HG03095 (cell line): ENCODE measurements at regions not wholly inside any gene's neighbourhood (a gene's known extent, or its start where the extent isn't known, plus 50 kb on each side); places are given as distances from the start of the nearest gene placed in this dataset.
"Not testable (repeated sequence)": the region's sequence is repeated elsewhere in the genome, so short reads cannot be mapped to it uniquely, and the experiment has no call there.

Experiments used
- ATAC-seq: cut with Tn5 transposase; IDR thresholded peaks from one replicate; pipeline ENCODE4 v1.9.1; 2021; ENCODE audit warnings: moderate library complexity; ENCODE audit not compliant: unreplicated experiment

DNA sequence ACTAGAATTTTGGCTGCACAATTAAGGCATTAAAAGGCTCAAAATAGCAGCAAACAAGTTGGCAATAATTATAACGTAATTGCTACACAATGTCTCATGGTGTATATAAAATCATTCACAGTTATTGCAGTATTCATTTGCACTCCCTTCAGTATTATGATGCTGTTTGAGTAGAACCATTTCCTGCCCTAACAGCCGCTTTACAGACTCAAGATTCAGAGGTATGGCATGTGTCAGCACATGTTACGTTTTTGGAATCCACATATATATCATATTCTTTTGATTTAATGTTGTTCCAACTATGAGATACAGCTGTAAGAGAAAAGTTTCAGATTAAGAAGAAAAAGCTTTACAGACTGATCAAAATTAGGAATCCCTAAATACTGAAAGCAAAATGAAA lies 56.3 kb upstream of the NCKAP5 start:
- no peak for ATAC-seq

GRCh38 chr2:133627741-133628140 lies 59.5 kb upstream of the NCKAP5 start:
- ATAC-seq = no peak

GRCh38 chr2:133633309-133633708 lies 65.0 kb upstream of the NCKAP5 start:
- ATAC-seq = no peak

DNA sequence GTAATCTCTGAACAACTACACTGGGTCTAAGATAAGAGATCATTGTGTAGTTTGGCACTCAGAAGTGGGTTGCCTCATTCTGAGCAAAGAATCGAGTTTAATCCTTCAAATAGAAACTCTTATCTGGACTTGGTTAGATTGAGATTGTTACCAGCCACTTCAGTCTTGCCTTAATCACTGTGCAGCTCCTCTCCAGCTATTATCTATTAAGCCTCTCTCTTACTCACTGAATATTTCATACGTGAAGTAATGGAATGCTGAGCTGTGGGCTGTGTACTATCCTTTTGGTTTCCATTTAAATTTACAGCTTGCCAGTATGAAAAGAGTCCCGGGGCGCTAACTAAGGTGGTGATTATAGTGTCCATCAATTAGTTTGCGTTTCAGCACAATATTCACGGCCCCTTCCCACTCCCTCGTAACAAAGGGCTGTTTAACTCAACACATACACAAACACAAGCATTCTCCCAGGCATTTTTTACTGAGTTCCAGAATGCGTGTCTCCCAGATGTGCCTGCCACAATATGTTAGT lies 65.7 kb upstream of the NCKAP5 start:
- no peak for ATAC-seq

- ATAC-seq = no peak
These were observed 66.9 kb upstream of the NCKAP5 start for GRCh38 chr2:133635131-133635530.

- no peak for ATAC-seq
These were observed 68.0 kb upstream of the NCKAP5 start for GRCh38 chr2:133636287-133636686.

DNA sequence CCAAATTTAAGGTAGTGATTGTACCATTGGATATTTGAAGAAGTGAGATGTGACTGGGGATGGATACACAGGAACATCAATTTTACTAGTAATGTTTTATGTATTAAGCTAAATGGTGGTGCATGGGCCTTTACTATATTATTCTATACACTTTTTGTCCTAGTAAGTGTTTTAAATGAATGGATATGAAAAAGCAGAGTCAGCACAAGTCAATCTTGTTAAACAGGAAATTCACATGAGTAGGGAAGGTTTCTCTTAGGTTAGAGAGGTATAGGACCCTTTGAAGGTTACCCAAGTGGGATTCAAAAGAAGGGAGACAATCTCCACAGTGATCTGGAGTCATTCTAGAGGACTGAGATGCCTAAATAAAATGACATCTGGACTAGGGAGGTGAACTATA lies 71.8 kb upstream of the NCKAP5 start:
- ATAC-seq = no peak

- ATAC-seq = no peak
These were observed 73.2 kb upstream of the NCKAP5 start for GRCh38 chr2:133641497-133641896.

DNA sequence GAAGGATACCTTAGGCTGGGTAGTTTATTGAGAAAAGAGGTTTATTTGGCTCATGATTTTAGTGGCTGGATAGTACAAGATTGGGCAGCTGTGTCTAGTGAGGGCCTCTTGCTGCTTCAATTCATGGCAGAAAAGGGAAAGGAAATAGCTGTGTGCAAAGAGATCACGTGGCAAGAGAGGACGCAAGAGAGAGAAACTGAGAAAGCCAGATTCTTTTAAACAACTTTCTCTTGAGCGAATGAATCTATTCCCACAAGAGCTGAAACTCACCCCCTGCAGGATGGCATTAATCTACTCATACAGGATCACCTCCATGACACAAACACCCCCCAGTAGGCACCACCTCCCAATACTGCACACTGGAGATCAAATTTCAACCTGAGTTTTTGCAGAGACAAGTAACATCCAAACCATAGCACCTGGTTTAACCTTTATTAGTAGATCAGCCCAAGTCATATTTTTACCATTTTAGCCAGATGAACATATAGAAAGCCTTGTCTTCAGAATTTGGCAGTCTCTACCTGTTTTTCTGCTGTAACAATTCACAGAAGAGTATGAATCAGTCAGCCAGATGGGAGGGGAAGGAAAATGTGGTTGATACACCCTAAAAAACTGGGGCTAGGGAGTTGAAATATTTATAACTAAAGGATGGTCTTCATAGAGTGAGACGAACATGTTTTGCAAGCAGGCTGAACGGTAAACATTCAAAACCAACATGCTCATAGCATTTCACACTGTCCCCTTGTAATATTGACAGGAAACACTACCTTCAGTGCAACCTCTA lies 73.9 kb upstream of the NCKAP5 start:
- ATAC-seq = no peak

DNA sequence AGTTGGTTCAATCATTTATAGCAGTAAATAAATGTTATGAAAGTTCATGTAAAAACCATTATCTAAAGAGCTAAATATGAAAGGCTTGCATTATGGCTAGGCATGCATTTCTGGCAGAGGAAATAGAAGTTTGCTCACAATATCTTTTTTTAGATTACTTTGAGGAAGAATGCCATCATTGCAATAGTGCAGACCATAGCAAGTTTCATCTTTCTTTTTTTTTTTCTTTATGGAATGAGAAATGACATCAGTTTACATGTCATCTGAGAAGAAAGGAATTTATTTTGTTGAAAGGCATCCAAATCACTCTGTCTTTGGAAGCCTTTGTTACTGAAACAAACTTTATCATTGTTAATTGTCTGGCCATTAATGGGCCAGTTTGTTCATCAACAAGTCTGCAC lies 74.5 kb upstream of the NCKAP5 start:
- no peak for ATAC-seq

GRCh38 chr2:133643863-133644262 lies 75.6 kb upstream of the NCKAP5 start:
- no peak for ATAC-seq

DNA sequence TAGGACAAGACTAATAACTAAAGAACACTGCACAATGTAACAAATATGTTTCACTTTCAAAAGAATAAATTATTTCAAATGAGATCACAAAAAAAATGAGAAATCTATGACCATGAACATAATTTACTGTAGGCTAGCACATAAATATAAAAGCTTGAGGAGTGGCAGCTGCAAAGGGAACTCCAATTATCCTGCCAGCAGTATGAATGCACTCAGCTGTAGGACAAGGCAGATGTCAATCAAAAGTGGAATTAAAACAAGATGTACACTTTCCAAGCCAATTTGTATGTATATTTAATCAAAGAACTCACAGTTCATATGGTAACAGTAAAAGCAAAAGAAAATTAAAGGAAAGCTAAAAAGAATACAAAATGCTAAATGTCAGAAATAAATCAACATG lies 76.6 kb upstream of the NCKAP5 start:
- ATAC-seq = no peak

GRCh38 chr2:133647386-133647785 lies 79.1 kb upstream of the NCKAP5 start:
- not testable (repeated sequence) for ATAC-seq

DNA sequence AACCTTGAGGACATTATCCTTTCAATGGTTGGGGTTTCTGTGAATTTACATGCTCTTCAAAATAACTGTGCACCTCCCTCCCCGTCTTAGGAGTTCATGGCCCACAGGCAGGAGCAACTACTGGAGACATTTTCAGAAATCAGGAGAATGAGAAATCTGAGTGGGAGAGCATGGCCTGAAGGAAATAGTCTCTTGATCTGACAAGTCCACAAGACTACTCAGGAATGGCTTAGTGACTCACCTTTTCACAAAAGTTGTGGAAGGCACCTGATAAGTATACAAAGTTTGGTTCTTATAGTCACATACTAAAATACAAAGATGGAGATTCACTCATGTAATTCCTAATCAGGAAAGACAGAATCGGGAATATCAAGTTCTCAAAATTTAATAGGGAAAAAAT lies 83.6 kb upstream of the NCKAP5 start:
- no peak for ATAC-seq

- ATAC-seq = no peak
These were observed 84.1 kb upstream of the NCKAP5 start for GRCh38 chr2:133652398-133652797.

DNA sequence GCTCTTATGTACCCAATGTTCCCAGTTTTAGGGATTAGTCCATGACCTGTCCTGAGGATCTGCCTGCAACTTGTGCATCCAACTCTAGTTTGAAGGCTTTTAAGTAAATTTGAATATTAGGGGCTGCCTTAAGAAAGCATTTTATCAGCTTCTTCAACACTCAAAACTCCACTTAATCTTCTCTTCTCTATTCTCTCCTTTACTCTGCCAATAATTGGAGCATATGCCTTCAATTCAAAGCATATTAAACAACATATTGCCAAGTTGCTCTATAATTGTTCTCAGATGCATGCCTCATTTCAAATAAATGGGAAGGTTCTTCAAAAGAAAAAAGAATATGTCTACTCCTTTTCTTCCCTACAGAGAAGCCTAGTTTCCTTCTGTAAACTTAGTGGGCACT lies 84.8 kb upstream of the NCKAP5 start:
- no peak for ATAC-seq

- no peak for ATAC-seq
These were observed 86.7 kb upstream of the NCKAP5 start for GRCh38 chr2:133654949-133655348.

- ATAC-seq = no peak
These were observed 87.3 kb upstream of the NCKAP5 start for GRCh38 chr2:133655610-133656009.

DNA sequence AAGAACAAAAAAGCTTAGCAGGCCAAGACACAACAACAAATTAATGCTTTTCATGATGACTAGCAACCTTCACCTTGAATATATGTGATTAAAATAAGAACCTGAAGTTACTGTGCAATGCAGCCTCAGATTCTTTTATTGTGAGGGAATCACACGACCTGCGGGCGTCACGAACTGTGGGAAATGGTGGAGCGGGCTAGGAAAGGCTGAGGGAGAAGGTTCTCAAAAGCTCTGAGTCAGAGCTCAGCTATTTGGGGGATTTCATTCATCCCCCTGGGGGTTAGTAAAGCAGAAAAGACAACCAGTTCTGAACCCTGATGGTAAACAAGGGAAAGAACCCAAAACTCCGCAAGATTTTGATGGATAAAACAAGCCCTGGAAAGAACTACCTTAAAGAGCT lies 89.3 kb upstream of the NCKAP5 start:
- ATAC-seq = no peak

DNA sequence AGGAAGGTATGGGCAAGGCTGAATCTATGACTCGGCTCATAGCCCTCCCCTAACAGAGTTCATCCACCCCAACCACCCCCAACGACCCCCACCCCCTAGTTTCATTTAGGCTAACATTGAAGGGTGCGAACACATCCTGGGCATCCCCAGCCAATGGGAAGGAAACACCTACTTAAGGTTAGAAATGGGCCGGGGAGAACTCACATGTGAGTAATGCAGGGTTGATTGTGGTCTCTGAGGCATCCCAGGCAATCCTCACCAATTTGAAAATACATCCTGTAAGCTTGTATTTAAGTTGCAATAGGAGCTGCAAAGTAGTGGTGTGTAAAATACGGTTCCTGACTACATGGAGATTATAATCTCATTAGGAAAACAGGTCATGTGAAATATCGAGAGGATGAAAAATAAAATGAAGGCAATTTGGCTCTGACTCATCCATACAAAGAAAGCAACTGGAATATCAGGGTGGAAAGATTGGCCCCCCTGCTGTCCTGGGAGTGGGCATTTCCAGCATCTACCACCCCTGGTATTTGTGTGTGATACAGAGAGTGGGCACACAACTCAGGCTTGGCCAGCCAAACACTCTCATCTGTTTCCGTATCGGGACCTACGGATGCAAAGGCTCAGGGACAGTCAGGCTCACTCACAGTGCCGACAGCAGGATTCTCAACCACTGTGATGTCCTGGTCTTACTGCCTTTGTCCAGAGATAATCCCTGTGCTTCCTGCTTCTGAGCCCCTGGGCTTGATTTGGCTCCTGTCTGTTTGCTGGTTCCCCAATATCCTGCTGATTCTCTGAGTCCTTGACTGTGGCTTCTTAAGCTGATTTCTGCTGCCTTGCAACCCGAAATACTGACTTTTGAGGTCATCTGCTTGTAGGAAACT lies 90.0 kb upstream of the NCKAP5 start:
- no peak for ATAC-seq

DNA sequence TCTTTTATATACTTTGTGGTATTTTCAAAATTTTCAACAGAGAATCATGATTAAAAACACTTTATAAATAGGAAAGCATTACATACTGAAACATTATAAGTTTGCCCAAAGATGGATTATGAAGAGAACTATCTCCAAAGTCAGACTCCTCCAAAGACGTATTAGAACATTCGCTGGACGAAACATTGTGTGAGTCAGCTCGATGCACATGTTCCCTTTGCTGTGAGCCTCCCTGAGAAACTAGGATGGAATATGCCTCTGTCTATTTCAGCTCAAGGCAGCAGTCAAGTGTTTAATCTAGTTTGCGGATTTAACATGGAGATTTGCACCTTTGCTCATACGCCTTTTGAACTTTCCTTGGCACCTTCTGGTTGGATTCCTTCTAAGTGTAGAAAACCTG lies 92.2 kb upstream of the NCKAP5 start:
- no peak for ATAC-seq

DNA sequence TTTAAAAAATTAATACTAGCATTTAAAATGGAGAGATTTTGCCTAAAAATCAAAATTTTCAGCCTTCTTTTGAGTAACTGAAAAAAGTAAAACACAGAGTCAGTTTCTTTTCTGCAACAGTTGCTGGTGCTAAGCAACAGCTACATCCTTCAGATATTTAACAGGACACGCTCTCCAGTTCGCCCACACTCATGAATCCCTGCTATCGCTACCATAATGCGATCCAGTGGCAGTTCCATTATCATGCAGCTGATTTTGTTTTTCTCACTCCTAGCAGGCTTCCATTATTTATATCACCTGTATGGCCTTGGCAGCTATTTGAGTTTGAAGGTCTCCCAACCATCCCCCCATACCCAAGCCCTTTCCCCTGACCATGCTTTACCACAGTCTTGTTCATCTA lies 93.1 kb upstream of the NCKAP5 start:
- no peak for ATAC-seq
